Vagina (tissue), 2 donors: ENCODE measurements at regions not wholly inside any gene's neighbourhood (a gene's known extent, or its start where the extent isn't known, plus 50 kb on each side); places are given as distances from the start of the nearest gene placed in this dataset.

Experiments
- DNase-seq, 2 donors: peaks; one replicate each; pipeline ENCODE4 v3.0.0-alpha.2; 2017; ENCODE audit errors: extremely low spot score in 2 of 2
- H3K27ac ChIP-seq: fragments of 200-600 bp; sonication (generic); one replicate; pipeline ENCODE4 v1.5.1; 2019
- H3K27me3 ChIP-seq: fragments of 200-600 bp; sonication (generic); one replicate; pipeline ENCODE4 v1.5.1; 2019
- H3K36me3 ChIP-seq, 2 donors: fragments of 200-600 bp; sonication (generic); one replicate each; pipeline ENCODE4 v1.5.1; 2017 to 2019
- H3K4me1 ChIP-seq: fragments of 200-600 bp; sonication (generic); one replicate; pipeline ENCODE4 v1.5.1; 2019
- H3K4me3 ChIP-seq, 2 donors: fragments of 200-600 bp; sonication (generic); 1 replicate in 1 of 2; 2 replicates in 1 of 2; pipeline ENCODE4 v1.5.1; 2016 to 2019
- H3K9me3 ChIP-seq: fragments of 200-600 bp; sonication (generic); one replicate; pipeline ENCODE4 v1.5.1; 2019
- CTCF ChIP-seq, 3 experiments: fragments of 450-650 bp in 2 of 3; fragments of 200-600 bp in 1 of 3; sonication (generic) in 1 of 3; IDR thresholded peaks; one replicate each; pipeline ENCODE4 v1.5.1; 2017 to 2019; ENCODE audit warnings: antibody characterized with exemption in 3 of 3, mild to moderate bottlenecking in 2 of 3, moderate library complexity in 2 of 3
- POLR2A ChIP-seq, 2 donors: fragments of 450-650 bp; IDR thresholded peaks; one replicate each; pipeline ENCODE4 v1.6.1; 2017; ENCODE audit warnings: antibody characterized with exemption in 2 of 2, mild to moderate bottlenecking in 2 of 2, moderate library complexity in 2 of 2
- POLR2AphosphoS5 ChIP-seq, 2 donors: sonication (generic); formaldehyde crosslinking; IDR thresholded peaks; one replicate each; pipeline ENCODE4 v1.9.0; 2017; ENCODE audit warnings: antibody characterized with exemption in 2 of 2, mild to moderate bottlenecking in 2 of 2, low read depth in 1 of 2; ENCODE audit not compliant: insufficient read depth in 1 of 2
- intact Hi-C: fragments of 100-400 bp; cut with DNase I; formaldehyde crosslinking; loops from one replicate; pipeline ENCODE4 v1.15.1; 2023

- no peak overlapping the region for H3K27ac ChIP-seq
- no peak overlapping the region for H3K4me3 ChIP-seq
- H3K4me1 ChIP-seq: no peaks in the 10 kb centered on the region
- H3K9me3 ChIP-seq: no peaks in the 10 kb centered on the region
- H3K36me3 ChIP-seq: no peaks in the 10 kb centered on the region
- no peaks in the 10 kb centered on the region for H3K27me3 ChIP-seq
- no peak for DNase-seq
- TF ChIP-seq CTCF (IDR thresholded peaks at IDR 0.05) (no peak), POLR2AphosphoS5 (IDR thresholded peaks at IDR 0.05; ENCODE audit: insufficient read depth in 1 of 2, low read depth in 1 of 2) (no peak), POLR2A (IDR thresholded peaks at IDR 0.05) (no peak)
- intact Hi-C loops: no loop called here
Observed at GRCh38 chr5:106200971-106201370, 1469.8 kb downstream of the EFNA5 start.

- Histone ChIP-seq H3K27me3 (no peaks in the 10 kb centered on the region), H3K4me1 (no peaks in the 10 kb centered on the region), H3K36me3 (no peaks in the 10 kb centered on the region), H3K27ac (no peak overlapping the region), H3K9me3 (no peaks in the 10 kb centered on the region), H3K4me3 (no peak overlapping the region)
- TF ChIP-seq CTCF (IDR thresholded peaks at IDR 0.05): no peak
- no peak for TF ChIP-seq POLR2AphosphoS5 (IDR thresholded peaks at IDR 0.05; ENCODE audit: insufficient read depth in 1 of 2, low read depth in 1 of 2)
- TF ChIP-seq POLR2A (IDR thresholded peaks at IDR 0.05): no peak
- DNase-seq: no peak
- intact Hi-C loops: no loop called here
Observed at GRCh38 chr5:106195679-106196474, 1474.9 kb downstream of the EFNA5 start.

GRCh38 chr5:106189121-106189809 is 1481.5 kb downstream of the EFNA5 start:
- Histone ChIP-seq H3K4me1 (no peaks in the 10 kb centered on the region), H3K4me3 (no peak overlapping the region), H3K9me3 (no peaks in the 10 kb centered on the region), H3K27me3 (no peaks in the 10 kb centered on the region), H3K36me3 (no peaks in the 10 kb centered on the region), H3K27ac (no peak overlapping the region)
- no peak for DNase-seq
- TF ChIP-seq POLR2A (IDR thresholded peaks at IDR 0.05) (no peak), CTCF (IDR thresholded peaks at IDR 0.05) (no peak), POLR2AphosphoS5 (IDR thresholded peaks at IDR 0.05; ENCODE audit: insufficient read depth in 1 of 2, low read depth in 1 of 2) (no peak)
- intact Hi-C loops: no loop called here

GRCh38 chr5:106185661-106186081 is 1485.1 kb downstream of the EFNA5 start:
- no peaks in the 10 kb centered on the region for H3K27me3 ChIP-seq
- intact Hi-C loops: no loop called here

More at GRCh38 chr5:106185661-106186081, 1485.1 kb downstream of the EFNA5 start:
- Histone ChIP-seq H3K36me3 (no peaks in the 10 kb centered on the region), H3K4me1 (no peaks in the 10 kb centered on the region), H3K9me3 (no peaks in the 10 kb centered on the region), H3K4me3 (no peak overlapping the region), H3K27ac (no peak overlapping the region)
- TF ChIP-seq CTCF (IDR thresholded peaks at IDR 0.05): no peak
- no peak for TF ChIP-seq POLR2A (IDR thresholded peaks at IDR 0.05)
- no peak for TF ChIP-seq POLR2AphosphoS5 (IDR thresholded peaks at IDR 0.05; ENCODE audit: insufficient read depth in 1 of 2, low read depth in 1 of 2)
- no peak for DNase-seq
